Naive thymus-derived CD8-positive, alpha-beta T cell (primary cell): ENCODE measurements at regions not wholly inside any gene's neighbourhood (a gene's known extent, or its start where the extent isn't known, plus 50 kb on each side); places are given as distances from the start of the nearest gene placed in this dataset.

ENCODE experiments used
- ATAC-seq, 2 donors: fragments of 150-1000 bp; cut with Tn5 transposase in 1 of 2; sonication (Bioruptor Pico), chemical (Tn5 transposase) in 1 of 2; 1 replicate in 1 of 2; 2 replicates in 1 of 2; pipeline ENCODE4 v1.10.0; 2021; ENCODE audit warnings: mild to moderate bottlenecking in 2 of 2, moderate library complexity in 2 of 2
- POLR2A ChIA-PET: fragments of 350-600 bp; sonication (Branson Sonifier 250); formaldehyde crosslinking; loops from one replicate; lab custom pipeline; 2021; ENCODE audit warnings: antibody characterized with exemption; lab: Charles Lee
- DNase-seq, 10 donors: peaks; one replicate each; pipeline versions ENCODE4 v3.0.0 to v3.0.0-alpha.2; 2020 to 2022
- H3K27ac Mint-ChIP-seq, 10 donors: one replicate each; pipeline ENCODE4 v1.8.0; 2020 to 2022; ENCODE audit warnings: mild to moderate bottlenecking in 10 of 10, mixed read lengths in 10 of 10, moderate library complexity in 4 of 10, inconsistent platforms in 1 of 10
- H3K27me3 Mint-ChIP-seq, 5 donors: one replicate each; pipeline ENCODE4 v1.8.0; 2021 to 2022; ENCODE audit warnings: mixed read lengths in 5 of 5
- H3K36me3 Mint-ChIP-seq, 3 donors: one replicate each; pipeline ENCODE4 v1.8.0; 2020 to 2022; ENCODE audit warnings: mixed read lengths in 3 of 3, mild to moderate bottlenecking in 2 of 3, inconsistent platforms in 1 of 3
- H3K4me1 Mint-ChIP-seq, 4 donors: one replicate each; pipeline ENCODE4 v1.8.0; 2021 to 2022; ENCODE audit warnings: mixed read lengths in 4 of 4
- H3K4me3 Mint-ChIP-seq, 10 donors: one replicate each; pipeline ENCODE4 v1.8.0; 2020 to 2022; ENCODE audit warnings: mild to moderate bottlenecking in 10 of 10, mixed read lengths in 10 of 10, moderate library complexity in 6 of 10, inconsistent platforms in 1 of 10
- H3K9me3 Mint-ChIP-seq, 9 donors: one replicate each; pipeline ENCODE4 v1.8.0; 2020 to 2022; ENCODE audit warnings: mixed read lengths in 9 of 9, mild to moderate bottlenecking in 3 of 9, inconsistent platforms in 1 of 9, moderate library complexity in 1 of 9

- no peaks in the 10 kb centered on the region for H3K4me1 Mint-ChIP-seq
- POLR2A ChIA-PET = no interaction called here
- no peak overlapping the region for H3K27ac Mint-ChIP-seq
- H3K4me3 Mint-ChIP-seq = no peak overlapping the region
- ATAC-seq (no peak), DNase-seq (no peak)
- H3K36me3 Mint-ChIP-seq = no peaks in the 10 kb centered on the region
- H3K9me3 Mint-ChIP-seq = peaks cover 0 to 16% (median 6%) of the 10 kb centered on the region in 9 donors
- no peaks in the 10 kb centered on the region for H3K27me3 Mint-ChIP-seq
Measured at GRCh38 chr11:25993016-25993415, 338.9 kb upstream of the ANO3 start.

GRCh38 chr11:26011474-26011873 is 320.5 kb upstream of the ANO3 start:
- no peak for DNase-seq
- H3K27me3 Mint-ChIP-seq = no peaks in the 10 kb centered on the region

GRCh38 chr11:26014456-26015115 is 317.3 kb upstream of the ANO3 start:
- H3K36me3 Mint-ChIP-seq = no peaks in the 10 kb centered on the region
- H3K9me3 Mint-ChIP-seq = peaks cover 0 to 11% (median 2%) of the 10 kb centered on the region in 9 donors
- no peak overlapping the region for H3K4me3 Mint-ChIP-seq

More at GRCh38 chr11:26011474-26011873, 320.5 kb upstream of the ANO3 start:
- no peak overlapping the region for H3K4me3 Mint-ChIP-seq
- H3K36me3 Mint-ChIP-seq = no peaks in the 10 kb centered on the region
- ATAC-seq = no peak
- POLR2A ChIA-PET = no interaction called here
- peaks cover 0 to 11% (median 2%) of the 10 kb centered on the region in 9 donors for H3K9me3 Mint-ChIP-seq
- H3K27ac Mint-ChIP-seq = no peak overlapping the region
- H3K4me1 Mint-ChIP-seq = no peaks in the 10 kb centered on the region

GRCh38 chr11:26017322-26017860 is 314.5 kb upstream of the ANO3 start:
- POLR2A ChIA-PET = no interaction called here
- H3K9me3 Mint-ChIP-seq = peaks cover 0 to 9% (median 0%) of the 10 kb centered on the region in 9 donors
- H3K27me3 Mint-ChIP-seq = no peaks in the 10 kb centered on the region
- H3K36me3 Mint-ChIP-seq = no peaks in the 10 kb centered on the region
- H3K4me1 Mint-ChIP-seq = no peaks in the 10 kb centered on the region
- no peak overlapping the region for H3K4me3 Mint-ChIP-seq
- ATAC-seq (no peak), DNase-seq (no peak)
- no peak overlapping the region for H3K27ac Mint-ChIP-seq

More at GRCh38 chr11:26014456-26015115, 317.3 kb upstream of the ANO3 start:
- Mint-ChIP-seq H3K4me1 (no peaks in the 10 kb centered on the region), H3K27ac (no peak overlapping the region), H3K27me3 (no peaks in the 10 kb centered on the region)
- no peak for DNase-seq
- ATAC-seq = no peak
- POLR2A ChIA-PET = no interaction called here

GRCh38 chr11:26017903-26018302 is 314.0 kb upstream of the ANO3 start:
- Mint-ChIP-seq H3K4me3 (no peak overlapping the region), H3K27me3 (no peaks in the 10 kb centered on the region), H3K36me3 (no peaks in the 10 kb centered on the region), H3K27ac (no peak overlapping the region), H3K4me1 (no peaks in the 10 kb centered on the region), H3K9me3 (peaks cover 0 to 9% (median 0%) of the 10 kb centered on the region in 9 donors)
- POLR2A ChIA-PET = no interaction called here
- ATAC-seq (no peak), DNase-seq (no peak)

GRCh38 chr11:26018336-26018735 is 313.6 kb upstream of the ANO3 start:
- ATAC-seq = no peak
- Mint-ChIP-seq H3K4me1 (no peaks in the 10 kb centered on the region), H3K4me3 (no peak overlapping the region), H3K27me3 (no peaks in the 10 kb centered on the region), H3K27ac (no peak overlapping the region), H3K9me3 (peaks cover 0 to 9% (median 0%) of the 10 kb centered on the region in 9 donors), H3K36me3 (no peaks in the 10 kb centered on the region)
- POLR2A ChIA-PET = no interaction called here
- DNase-seq = no peak

GRCh38 chr11:26019386-26019785 is 312.5 kb upstream of the ANO3 start:
- DNase-seq (no peak), ATAC-seq (no peak)
- no peak overlapping the region for H3K4me3 Mint-ChIP-seq
- H3K36me3 Mint-ChIP-seq = no peaks in the 10 kb centered on the region
- H3K27me3 Mint-ChIP-seq = no peaks in the 10 kb centered on the region
- peaks cover 0 to 9% (median 0%) of the 10 kb centered on the region in 9 donors for H3K9me3 Mint-ChIP-seq
- POLR2A ChIA-PET = no interaction called here
- no peaks in the 10 kb centered on the region for H3K4me1 Mint-ChIP-seq
- no peak overlapping the region for H3K27ac Mint-ChIP-seq

GRCh38 chr11:26021017-26021416 is 310.9 kb upstream of the ANO3 start:
- no peaks in the 10 kb centered on the region for H3K36me3 Mint-ChIP-seq
- H3K27me3 Mint-ChIP-seq = no peaks in the 10 kb centered on the region
- no peak overlapping the region for H3K4me3 Mint-ChIP-seq
- DNase-seq = no peak
- ATAC-seq = no peak
- no peak overlapping the region for H3K27ac Mint-ChIP-seq
- POLR2A ChIA-PET = no interaction called here
- no peaks in the 10 kb centered on the region for H3K4me1 Mint-ChIP-seq
- H3K9me3 Mint-ChIP-seq = peaks cover 0 to 6% (median 0%) of the 10 kb centered on the region in 9 donors

- ATAC-seq (no peak), DNase-seq (no peak)
- no peaks in the 10 kb centered on the region for H3K36me3 Mint-ChIP-seq
- H3K27me3 Mint-ChIP-seq = no peaks in the 10 kb centered on the region
- no peaks in the 10 kb centered on the region for H3K4me1 Mint-ChIP-seq
- H3K27ac Mint-ChIP-seq = no peak overlapping the region
- H3K4me3 Mint-ChIP-seq = no peak overlapping the region
- peaks cover 0 to 10% (median 3%) of the 10 kb centered on the region in 9 donors for H3K9me3 Mint-ChIP-seq
- POLR2A ChIA-PET = no interaction called here
Measured at GRCh38 chr11:26023057-26023456, 308.9 kb upstream of the ANO3 start.

- Mint-ChIP-seq H3K27me3 (no peaks in the 10 kb centered on the region), H3K4me3 (no peak overlapping the region), H3K9me3 (peaks cover 0 to 20% (median 6%) of the 10 kb centered on the region in 9 donors), H3K27ac (no peak overlapping the region), H3K4me1 (peaks cover 0 to 2% (median 0%) of the 10 kb centered on the region in 4 donors), H3K36me3 (no peaks in the 10 kb centered on the region)
- DNase-seq = no peak
- ATAC-seq = no peak
- POLR2A ChIA-PET = no interaction called here
Measured at GRCh38 chr11:26025676-26026075, 306.3 kb upstream of the ANO3 start.

- Mint-ChIP-seq H3K27me3 (no peaks in the 10 kb centered on the region), H3K4me1 (peaks cover 0 to 2% (median 0%) of the 10 kb centered on the region in 4 donors), H3K36me3 (no peaks in the 10 kb centered on the region), H3K9me3 (peaks cover 0 to 20% (median 6%) of the 10 kb centered on the region in 9 donors), H3K27ac (no peak overlapping the region), H3K4me3 (no peak overlapping the region)
- ATAC-seq = no peak
- no peak for DNase-seq
- POLR2A ChIA-PET = no interaction called here
Measured at GRCh38 chr11:26026078-26026477, 305.9 kb upstream of the ANO3 start.

- Mint-ChIP-seq H3K4me1 (peaks cover 0 to 2% (median 0%) of the 10 kb centered on the region in 4 donors), H3K36me3 (no peaks in the 10 kb centered on the region), H3K9me3 (peaks cover 0 to 20% (median 6%) of the 10 kb centered on the region in 9 donors), H3K27ac (no peak overlapping the region), H3K4me3 (no peak overlapping the region), H3K27me3 (no peaks in the 10 kb centered on the region)
- ATAC-seq (no peak), DNase-seq (no peak)
- POLR2A ChIA-PET = no interaction called here
Measured at GRCh38 chr11:26027887-26028286, 304.0 kb upstream of the ANO3 start.

- peaks cover 0 to 20% (median 6%) of the 10 kb centered on the region in 9 donors for H3K9me3 Mint-ChIP-seq
- ATAC-seq = no peak
- no peak for DNase-seq
- peaks cover 0 to 2% (median 0%) of the 10 kb centered on the region in 4 donors for H3K4me1 Mint-ChIP-seq
- no peak overlapping the region for H3K27ac Mint-ChIP-seq
- H3K36me3 Mint-ChIP-seq = no peaks in the 10 kb centered on the region
- no peak overlapping the region for H3K4me3 Mint-ChIP-seq
- POLR2A ChIA-PET = no interaction called here
- no peaks in the 10 kb centered on the region for H3K27me3 Mint-ChIP-seq
Measured at GRCh38 chr11:26028393-26028911, 303.5 kb upstream of the ANO3 start.
